ENCODE measurements at regions not wholly inside any gene's neighbourhood (a gene's known extent, or its start where the extent isn't known, plus 50 kb on each side); places are given as distances from the start of the nearest gene placed in this dataset.

GRCh38 chr2:220068846-220069245 is 441.4 kb downstream of the SLC4A3 start:
- in situ Hi-C loops (cut with MboI; ENCODE audit: low pct_unique_long_range_greater_than_20kb, low sequenced_read_pairs, unreplicated experiment): no loop called here
- TF ChIP-seq CTCF (IDR thresholded peaks at IDR 0.05; ENCODE audit: extremely low read depth, insufficient read depth, missing control alignments): no peak
- DNase-seq (ENCODE audit: low spot score): no peak

GRCh38 chr2:220070349-220070748 is 442.9 kb downstream of the SLC4A3 start:
- DNase-seq (ENCODE audit: low spot score): no peak
- no peak for TF ChIP-seq CTCF (IDR thresholded peaks at IDR 0.05; ENCODE audit: extremely low read depth, insufficient read depth, missing control alignments)
- in situ Hi-C loops (cut with MboI; ENCODE audit: low pct_unique_long_range_greater_than_20kb, low sequenced_read_pairs, unreplicated experiment): no loop called here

- TF ChIP-seq CTCF (IDR thresholded peaks at IDR 0.05; ENCODE audit: extremely low read depth, insufficient read depth, missing control alignments): no peak
- in situ Hi-C loops (cut with MboI; ENCODE audit: low pct_unique_long_range_greater_than_20kb, low sequenced_read_pairs, unreplicated experiment): no loop called here
- DNase-seq (ENCODE audit: low spot score): no peak
Measured at GRCh38 chr2:220071696-220072095, 444.3 kb downstream of the SLC4A3 start.

- no peak for DNase-seq (ENCODE audit: low spot score)
- in situ Hi-C loops (cut with MboI; ENCODE audit: low pct_unique_long_range_greater_than_20kb, low sequenced_read_pairs, unreplicated experiment): no loop called here
- TF ChIP-seq CTCF (IDR thresholded peaks at IDR 0.05; ENCODE audit: extremely low read depth, insufficient read depth, missing control alignments): no peak
Measured at GRCh38 chr2:220072669-220073220, 445.3 kb downstream of the SLC4A3 start.

- DNase-seq (ENCODE audit: low spot score): no peak
- no peak for TF ChIP-seq CTCF (IDR thresholded peaks at IDR 0.05; ENCODE audit: extremely low read depth, insufficient read depth, missing control alignments)
- in situ Hi-C loops (cut with MboI; ENCODE audit: low pct_unique_long_range_greater_than_20kb, low sequenced_read_pairs, unreplicated experiment): no loop called here
Measured at GRCh38 chr2:220075835-220076234, 448.4 kb downstream of the SLC4A3 start.

- in situ Hi-C loops (cut with MboI; ENCODE audit: low pct_unique_long_range_greater_than_20kb, low sequenced_read_pairs, unreplicated experiment): no loop called here
- no peak for TF ChIP-seq CTCF (IDR thresholded peaks at IDR 0.05; ENCODE audit: extremely low read depth, insufficient read depth, missing control alignments)
- DNase-seq (ENCODE audit: low spot score): no peak
Measured at GRCh38 chr2:220076734-220077133, 449.3 kb downstream of the SLC4A3 start.

GRCh38 chr2:220077488-220077887 is 450.1 kb downstream of the SLC4A3 start:
- in situ Hi-C loops (cut with MboI; ENCODE audit: low pct_unique_long_range_greater_than_20kb, low sequenced_read_pairs, unreplicated experiment): no loop called here
- TF ChIP-seq CTCF (IDR thresholded peaks at IDR 0.05; ENCODE audit: extremely low read depth, insufficient read depth, missing control alignments): no peak
- DNase-seq (ENCODE audit: low spot score): no peak
